GM12892 (cell line): ENCODE measurements at regions not wholly inside any gene's neighbourhood (a gene's known extent, or its start where the extent isn't known, plus 50 kb on each side); places are given as distances from the start of the nearest gene placed in this dataset.
"Not testable (repeated sequence)": the region's sequence is repeated elsewhere in the genome, so short reads cannot be mapped to it uniquely, and the experiment has no call there.

Source experiments
- DNase-seq: peaks from one replicate; pipeline ENCODE4 v3.0.0; 2011; ENCODE audit not compliant: insufficient read length
- FAIRE-seq: peaks from 2 replicates; lab custom pipeline; 2011; peaks lifted over from hg19 to GRCh38; lab: Jason Lieb, UNC
- POLR2A ChIP-seq: IDR thresholded peaks from 2 replicates; pipeline ENCODE4 v1.6.1; 2011; ENCODE audit warnings: low read depth, low read length, control low read depth
- POLR2AphosphoS5 ChIP-seq: IDR thresholded peaks from 2 replicates; pipeline ENCODE4 v1.6.1; 2011; ENCODE audit warnings: low read depth, low read length, control low read depth
- TAF1 ChIP-seq: IDR thresholded peaks from 2 replicates; pipeline ENCODE4 v1.6.1; 2011; ENCODE audit warnings: low read depth, mild to moderate bottlenecking, control low read depth, low read length, borderline replicate concordance

GRCh38 chr1:98288494-98288893, 367.7 kb upstream of the DPYD start:
- no peak for FAIRE-seq
- TF ChIP-seq POLR2AphosphoS5 (no peak), POLR2A (no peak), TAF1 (no peak)
- DNase-seq = no peak

- FAIRE-seq (no peak), DNase-seq (no peak)
- TF ChIP-seq TAF1 (no peak), POLR2A (no peak), POLR2AphosphoS5 (no peak)
Measured at GRCh38 chr1:98287626-98288025, 366.8 kb upstream of the DPYD start.

GRCh38 chr1:98286656-98287055, 365.8 kb upstream of the DPYD start:
- DNase-seq = no peak
- no peak for TF ChIP-seq POLR2AphosphoS5
- TF ChIP-seq TAF1 = no peak
- TF ChIP-seq POLR2A = no peak
- FAIRE-seq = no peak

- DNase-seq, FAIRE-seq: not testable (repeated sequence)
Measured at GRCh38 chr1:98285286-98285685, 364.5 kb upstream of the DPYD start.

- TF ChIP-seq POLR2AphosphoS5 = no peak
- no peak for TF ChIP-seq TAF1
- TF ChIP-seq POLR2A = no peak
- DNase-seq (no peak), FAIRE-seq (no peak)
Measured at GRCh38 chr1:98280049-98280448, 359.2 kb upstream of the DPYD start.

GRCh38 chr1:98278055-98278454, 357.2 kb upstream of the DPYD start:
- DNase-seq (no peak), FAIRE-seq (no peak)
- no peak for TF ChIP-seq POLR2AphosphoS5
- TF ChIP-seq POLR2A = no peak
- no peak for TF ChIP-seq TAF1

- DNase-seq (no peak), FAIRE-seq (no peak)
- TF ChIP-seq POLR2A (no peak), POLR2AphosphoS5 (no peak), TAF1 (no peak)
Measured at GRCh38 chr1:98277118-98277517, 356.3 kb upstream of the DPYD start.

GRCh38 chr1:98276514-98276913, 355.7 kb upstream of the DPYD start:
- DNase-seq (no peak), FAIRE-seq (no peak)
- TF ChIP-seq POLR2AphosphoS5 (no peak), TAF1 (no peak), POLR2A (no peak)

- DNase-seq = no peak
- FAIRE-seq = no peak
- TF ChIP-seq TAF1 (no peak), POLR2AphosphoS5 (no peak), POLR2A (no peak)
Measured at GRCh38 chr1:98268316-98268715, 347.5 kb upstream of the DPYD start.

- TF ChIP-seq TAF1 (no peak), POLR2A (no peak), POLR2AphosphoS5 (no peak)
- no peak for FAIRE-seq
- DNase-seq = no peak
Measured at GRCh38 chr1:98267423-98267822, 346.6 kb upstream of the DPYD start.

GRCh38 chr1:98264727-98265126, 343.9 kb upstream of the DPYD start:
- no peak for DNase-seq
- TF ChIP-seq POLR2A (no peak), TAF1 (no peak), POLR2AphosphoS5 (no peak)

GRCh38 chr1:98260839-98261238, 340.0 kb upstream of the DPYD start:
- DNase-seq (no peak), FAIRE-seq (no peak)
- TF ChIP-seq POLR2AphosphoS5 = no peak

More at GRCh38 chr1:98264727-98265126, 343.9 kb upstream of the DPYD start:
- no peak for FAIRE-seq

- FAIRE-seq (no peak), DNase-seq (no peak)
- TF ChIP-seq TAF1 (no peak), POLR2AphosphoS5 (no peak), POLR2A (no peak)
Measured at GRCh38 chr1:98260412-98260811, 339.6 kb upstream of the DPYD start.

- no peak for TF ChIP-seq POLR2A
- TF ChIP-seq POLR2AphosphoS5 = no peak
- no peak for TF ChIP-seq TAF1
- no peak for FAIRE-seq
- DNase-seq = no peak
Measured at GRCh38 chr1:98256700-98257099, 335.9 kb upstream of the DPYD start.
